ENCODE measurements at regions not wholly inside any gene's neighbourhood (a gene's known extent, or its start where the extent isn't known, plus 50 kb on each side); places are given as distances from the start of the nearest gene placed in this dataset.

- no TSS peak for BruUV-seq (replicated peaks)
- Histone ChIP-seq H3K4me3 (ENCODE audit: low read depth, low read length, poor library complexity, severe bottlenecking) (no peak overlapping the region), H3K4me2 (ENCODE audit: low read length) (no peak overlapping the region), H2AFZ (ENCODE audit: low read length) (no peak overlapping the region), H3K9me2 (ENCODE audit: insufficient read depth, low read length) (no peaks in the 10 kb centered on the region), H3K9me3 (ENCODE audit: low read length) (no peaks in the 10 kb centered on the region), H3K79me2 (ENCODE audit: insufficient read depth, low read depth, low read length) (no peaks in the 10 kb centered on the region), H3K36me3 (ENCODE audit: insufficient read depth, low read length) (no peaks in the 10 kb centered on the region), H3K27ac (ENCODE audit: low read depth, low read length, poor library complexity, severe bottlenecking) (no peak overlapping the region), H3K4me1 (ENCODE audit: insufficient read depth, low read length, poor library complexity, severe bottlenecking) (no peaks in the 10 kb centered on the region), H4K20me1 (ENCODE audit: insufficient read depth, low read length) (no peaks in the 10 kb centered on the region)
- TF ChIP-seq, protein P1, sequence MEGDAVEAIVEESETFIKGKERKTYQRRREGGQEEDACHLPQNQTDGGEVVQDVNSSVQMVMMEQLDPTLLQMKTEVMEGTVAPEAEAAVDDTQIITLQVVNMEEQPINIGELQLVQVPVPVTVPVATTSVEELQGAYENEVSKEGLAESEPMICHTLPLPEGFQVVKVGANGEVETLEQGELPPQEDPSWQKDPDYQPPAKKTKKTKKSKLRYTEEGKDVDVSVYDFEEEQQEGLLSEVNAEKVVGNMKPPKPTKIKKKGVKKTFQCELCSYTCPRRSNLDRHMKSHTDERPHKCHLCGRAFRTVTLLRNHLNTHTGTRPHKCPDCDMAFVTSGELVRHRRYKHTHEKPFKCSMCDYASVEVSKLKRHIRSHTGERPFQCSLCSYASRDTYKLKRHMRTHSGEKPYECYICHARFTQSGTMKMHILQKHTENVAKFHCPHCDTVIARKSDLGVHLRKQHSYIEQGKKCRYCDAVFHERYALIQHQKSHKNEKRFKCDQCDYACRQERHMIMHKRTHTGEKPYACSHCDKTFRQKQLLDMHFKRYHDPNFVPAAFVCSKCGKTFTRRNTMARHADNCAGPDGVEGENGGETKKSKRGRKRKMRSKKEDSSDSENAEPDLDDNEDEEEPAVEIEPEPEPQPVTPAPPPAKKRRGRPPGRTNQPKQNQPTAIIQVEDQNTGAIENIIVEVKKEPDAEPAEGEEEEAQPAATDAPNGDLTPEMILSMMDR (conservative IDR thresholded peaks at IDR 0.05; ENCODE audit: low read length): no peak
- TF ChIP-seq EZH2phosphoT487 (IDR thresholded peaks at IDR 0.05; ENCODE audit: borderline replicate concordance, low read depth, low read length): no peak
- POLR2A ChIA-PET: interaction anchor here (0.6 kb wide), 1 partner anchor 851 kb away, joined by 3 read pairs; no protein-coding TSS in a partner anchor
- intact Hi-C loops (cut with micrococcal nuclease; ENCODE audit: unreplicated experiment): no loop called here
- no peak for DNase-seq (ENCODE audit: low spot score)
- CTCF ChIA-PET (ENCODE audit: unreplicated experiment): no interaction called here
Observed at GRCh38 chr3:161602918-161603317, 106.3 kb downstream of the OTOL1 start.

GRCh38 chr3:161607056-161607455, 110.4 kb downstream of the OTOL1 start:
- Histone ChIP-seq H3K36me3 (ENCODE audit: insufficient read depth, low read length) (no peaks in the 10 kb centered on the region), H2AFZ (ENCODE audit: low read length) (no peak overlapping the region), H3K27ac (ENCODE audit: low read depth, low read length, poor library complexity, severe bottlenecking) (no peak overlapping the region), H3K79me2 (ENCODE audit: insufficient read depth, low read depth, low read length) (no peaks in the 10 kb centered on the region), H3K9me2 (ENCODE audit: insufficient read depth, low read length) (no peaks in the 10 kb centered on the region), H3K4me2 (ENCODE audit: low read length) (no peak overlapping the region), H3K4me1 (ENCODE audit: insufficient read depth, low read length, poor library complexity, severe bottlenecking) (no peaks in the 10 kb centered on the region), H3K9me3 (ENCODE audit: low read length) (no peaks in the 10 kb centered on the region), H3K4me3 (ENCODE audit: low read depth, low read length, poor library complexity, severe bottlenecking) (no peak overlapping the region), H4K20me1 (ENCODE audit: insufficient read depth, low read length) (no peaks in the 10 kb centered on the region)
- intact Hi-C loops (cut with micrococcal nuclease; ENCODE audit: unreplicated experiment): no loop called here
- BruUV-seq (replicated peaks): no TSS peak
- no peak for DNase-seq (ENCODE audit: low spot score)
- ChIA-PET CTCF (ENCODE audit: unreplicated experiment) (no interaction called here), POLR2A (no interaction called here)
- TF ChIP-seq, protein P1 (conservative IDR thresholded peaks at IDR 0.05; ENCODE audit: low read length): no peak
- TF ChIP-seq EZH2phosphoT487 (IDR thresholded peaks at IDR 0.05; ENCODE audit: borderline replicate concordance, low read depth, low read length): no peak

DNA sequence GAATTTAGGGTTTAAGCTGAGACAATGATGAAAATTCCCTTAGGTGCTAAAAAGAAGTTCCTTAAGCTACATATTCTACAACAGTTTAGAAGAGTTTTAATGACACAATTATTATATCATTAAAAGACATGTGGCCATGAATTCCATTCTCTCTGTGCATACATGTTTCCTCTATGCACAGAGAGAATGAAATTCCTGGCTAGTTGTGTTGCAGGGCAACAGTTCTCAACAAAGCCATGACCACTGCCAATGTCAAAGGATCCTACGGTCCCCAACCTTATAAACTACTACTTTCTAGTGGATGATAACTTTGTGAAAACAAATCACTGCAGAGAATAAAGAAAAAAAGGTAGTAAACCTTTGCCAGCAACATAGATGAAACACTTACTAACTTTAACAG, 122.7 kb downstream of the OTOL1 start:
- no peak overlapping the region for H3K27ac ChIP-seq (ENCODE audit: low read depth, low read length, poor library complexity, severe bottlenecking)
- DNase-seq (ENCODE audit: low spot score): no peak
- TF ChIP-seq, protein P1 (conservative IDR thresholded peaks at IDR 0.05; ENCODE audit: low read length): no peak
- no peak for TF ChIP-seq EZH2phosphoT487 (IDR thresholded peaks at IDR 0.05; ENCODE audit: borderline replicate concordance, low read depth, low read length)
- H3K4me1 ChIP-seq (ENCODE audit: insufficient read depth, low read length, poor library complexity, severe bottlenecking): no peaks in the 10 kb centered on the region
- no peaks in the 10 kb centered on the region for H3K36me3 ChIP-seq (ENCODE audit: insufficient read depth, low read length)
- no peaks in the 10 kb centered on the region for H3K9me2 ChIP-seq (ENCODE audit: insufficient read depth, low read length)
- H3K4me3 ChIP-seq (ENCODE audit: low read depth, low read length, poor library complexity, severe bottlenecking): no peak overlapping the region
- no peak overlapping the region for H2AFZ ChIP-seq (ENCODE audit: low read length)
- H3K9me3 ChIP-seq (ENCODE audit: low read length): no peaks in the 10 kb centered on the region
- intact Hi-C loops (cut with micrococcal nuclease; ENCODE audit: unreplicated experiment): no loop called here
- no peak overlapping the region for H3K4me2 ChIP-seq (ENCODE audit: low read length)
- BruUV-seq (replicated peaks): no TSS peak
- ChIA-PET CTCF (ENCODE audit: unreplicated experiment) (no interaction called here), POLR2A (no interaction called here)
- H3K79me2 ChIP-seq (ENCODE audit: insufficient read depth, low read depth, low read length): no peaks in the 10 kb centered on the region
- no peaks in the 10 kb centered on the region for H4K20me1 ChIP-seq (ENCODE audit: insufficient read depth, low read length)

All from OCI-LY7 (cell line).